ENCODE measurements at regions not wholly inside any gene's neighbourhood (a gene's known extent, or its start where the extent isn't known, plus 50 kb on each side); places are given as distances from the start of the nearest gene placed in this dataset.

- no peak overlapping the region for H3K4me3 ChIP-seq (ENCODE audit: low read depth, low read length)
- no peak for TF ChIP-seq CTCF (IDR thresholded peaks at IDR 0.05; ENCODE audit: borderline replicate concordance, insufficient read depth, low read depth, low read length)
Measured at GRCh38 chr10:36109399-36110023, 467.4 kb upstream of the FZD8 start.

- no peak overlapping the region for H3K4me3 ChIP-seq (ENCODE audit: low read depth, low read length)
- no peak for TF ChIP-seq CTCF (IDR thresholded peaks at IDR 0.05; ENCODE audit: borderline replicate concordance, insufficient read depth, low read depth, low read length)
Measured at GRCh38 chr10:36097696-36098095, 455.6 kb upstream of the FZD8 start.

DNA sequence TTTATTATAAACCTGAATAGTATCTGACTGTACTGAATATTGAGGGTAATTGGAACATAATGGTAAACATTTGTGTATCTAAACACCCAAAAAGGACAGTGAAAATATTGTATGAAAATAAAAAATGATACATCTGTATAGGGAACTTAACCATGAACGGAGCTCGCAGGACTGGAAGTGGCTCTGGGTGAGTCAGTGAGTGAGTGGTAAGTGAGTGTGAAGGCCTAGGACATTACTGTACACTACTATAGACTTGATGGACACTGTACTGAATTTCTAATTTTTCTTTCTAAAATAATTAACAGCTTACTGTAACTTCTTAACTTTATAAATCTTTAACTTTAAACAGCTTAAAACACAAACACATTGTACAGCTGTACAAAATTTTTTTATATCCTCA, 454.5 kb upstream of the FZD8 start:
- TF ChIP-seq CTCF (IDR thresholded peaks at IDR 0.05; ENCODE audit: borderline replicate concordance, insufficient read depth, low read depth, low read length) = no peak
- no peak overlapping the region for H3K4me3 ChIP-seq (ENCODE audit: low read depth, low read length)

DNA sequence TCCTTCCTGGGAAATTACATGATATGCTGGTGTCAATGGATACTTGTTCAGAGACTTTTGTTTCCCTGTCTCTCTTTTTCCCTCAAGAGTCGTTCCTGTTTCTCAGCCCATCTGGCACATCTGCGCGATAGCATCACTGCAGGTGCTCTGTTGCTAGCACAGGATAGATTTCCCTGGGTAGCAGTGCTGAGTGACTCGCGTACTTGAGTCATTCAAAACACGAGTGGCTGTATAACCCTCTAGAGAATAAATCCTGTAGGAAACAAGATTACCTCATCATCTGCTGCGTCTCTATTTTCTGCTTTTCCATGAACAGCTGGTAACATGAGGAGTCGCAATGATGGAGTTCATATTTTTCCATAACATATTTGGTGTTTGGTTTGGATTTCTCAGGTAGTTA, 452.0 kb upstream of the FZD8 start:
- no peak overlapping the region for H3K4me3 ChIP-seq (ENCODE audit: low read depth, low read length)
- TF ChIP-seq CTCF (IDR thresholded peaks at IDR 0.05; ENCODE audit: borderline replicate concordance, insufficient read depth, low read depth, low read length) = no peak

DNA sequence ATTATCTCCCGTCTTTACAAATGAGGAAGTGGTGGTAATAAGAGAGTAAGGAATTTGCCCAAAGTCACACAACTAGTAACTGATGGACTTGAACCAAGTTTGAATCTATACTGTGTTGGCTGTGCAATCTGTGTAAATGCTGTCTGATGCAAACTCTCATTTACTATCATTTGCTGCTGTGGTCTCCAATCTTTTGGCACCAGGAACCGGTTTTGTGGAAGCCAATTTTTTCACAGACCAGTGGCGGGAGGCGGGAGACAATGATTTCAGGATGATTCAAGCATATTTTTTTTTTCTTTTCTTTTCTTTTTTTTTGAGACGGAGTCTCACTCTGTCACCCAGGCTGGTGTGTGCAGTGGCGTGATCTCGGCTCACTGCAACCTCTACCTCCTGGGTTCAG, 450.0 kb upstream of the FZD8 start:
- no peak overlapping the region for H3K4me3 ChIP-seq (ENCODE audit: low read depth, low read length)
- TF ChIP-seq CTCF (IDR thresholded peaks at IDR 0.05; ENCODE audit: borderline replicate concordance, insufficient read depth, low read depth, low read length) = no peak

GRCh38 chr10:36091007-36091406, 448.9 kb upstream of the FZD8 start:
- no peak for TF ChIP-seq CTCF (IDR thresholded peaks at IDR 0.05; ENCODE audit: borderline replicate concordance, insufficient read depth, low read depth, low read length)
- H3K4me3 ChIP-seq (ENCODE audit: low read depth, low read length) = no peak overlapping the region

GRCh38 chr10:36089790-36090440, 447.8 kb upstream of the FZD8 start:
- no peak overlapping the region for H3K4me3 ChIP-seq (ENCODE audit: low read depth, low read length)
- no peak for TF ChIP-seq CTCF (IDR thresholded peaks at IDR 0.05; ENCODE audit: borderline replicate concordance, insufficient read depth, low read depth, low read length)

Data from GM12875 (cell line).